Activated CD8-positive, alpha-beta T cell treated with anti-CD3 and anti-CD28 coated beads, Interleukin-2, amount 10 ng/mL, durations not matched to agents 7 days and 5 days (primary cell): ENCODE measurements at regions not wholly inside any gene's neighbourhood (a gene's known extent, or its start where the extent isn't known, plus 50 kb on each side); places are given as distances from the start of the nearest gene placed in this dataset.
"Not testable (repeated sequence)": the region's sequence is repeated elsewhere in the genome, so short reads cannot be mapped to it uniquely, and the experiment has no call there.

Experiments used
- ATAC-seq: fragments of 150-1000 bp; cut with Tn5 transposase; one replicate; pipeline ENCODE4 v1.10.0; 2021; ENCODE audit warnings: moderate library complexity
- CTCF ChIA-PET: fragments of 350-600 bp; sonication (Branson Sonifier 250); formaldehyde crosslinking; loops from one replicate; lab custom pipeline; 2021; ENCODE audit warnings: antibody characterized with exemption; lab: Charles Lee
- POLR2A ChIA-PET: fragments of 350-600 bp; sonication (Branson Sonifier 250); formaldehyde crosslinking; loops from one replicate; lab custom pipeline; 2021; ENCODE audit warnings: antibody characterized with exemption; lab: Charles Lee
- DNase-seq: peaks from one replicate; pipeline ENCODE4 v3.0.0-alpha.2; 2020
- H3K27ac Mint-ChIP-seq: one replicate; pipeline ENCODE4 v1.8.0; 2021; ENCODE audit warnings: mild to moderate bottlenecking, mixed read lengths
- H3K27me3 Mint-ChIP-seq: one replicate; pipeline ENCODE4 v1.8.0; 2021; ENCODE audit warnings: low read depth, mixed read lengths
- H3K36me3 Mint-ChIP-seq: one replicate; pipeline ENCODE4 v1.8.0; 2021; ENCODE audit warnings: low read depth, mixed read lengths
- H3K4me1 Mint-ChIP-seq: one replicate; pipeline ENCODE4 v1.8.0; 2021; ENCODE audit warnings: low read depth, mixed read lengths
- H3K4me3 Mint-ChIP-seq: one replicate; pipeline ENCODE4 v1.8.0; 2021; ENCODE audit warnings: mild to moderate bottlenecking, mixed read lengths
- H3K9me3 Mint-ChIP-seq: one replicate; pipeline ENCODE4 v1.8.0; 2022; ENCODE audit warnings: mixed read lengths; ENCODE audit not compliant: insufficient read depth

DNA sequence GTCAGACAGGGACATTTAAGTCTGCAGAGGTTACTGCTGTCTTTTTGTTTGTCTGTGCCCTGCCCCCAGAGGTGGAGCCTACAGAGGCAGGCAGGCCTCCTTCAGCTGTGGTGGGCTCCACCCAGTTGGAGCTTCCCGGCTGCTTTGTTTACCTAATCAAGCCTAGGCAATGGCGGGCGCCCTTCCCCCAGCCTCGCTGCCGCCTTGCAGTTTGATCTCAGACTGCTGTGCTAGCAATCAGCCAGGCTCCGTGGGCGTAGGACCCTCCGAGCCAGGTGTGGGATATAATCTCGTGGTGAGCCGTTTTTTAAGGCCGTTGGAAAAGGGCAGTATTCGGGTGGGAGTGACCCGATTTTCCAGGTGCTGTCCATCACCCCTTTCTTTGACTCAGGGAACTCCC lies 152.0 kb downstream of the SEM1 start:
- CTCF ChIA-PET, H3K36me3 Mint-ChIP-seq, ATAC-seq, H3K4me3 Mint-ChIP-seq, H3K9me3 Mint-ChIP-seq, DNase-seq, POLR2A ChIA-PET, H3K4me1 Mint-ChIP-seq, H3K27me3 Mint-ChIP-seq, H3K27ac Mint-ChIP-seq: not testable (repeated sequence)

DNA sequence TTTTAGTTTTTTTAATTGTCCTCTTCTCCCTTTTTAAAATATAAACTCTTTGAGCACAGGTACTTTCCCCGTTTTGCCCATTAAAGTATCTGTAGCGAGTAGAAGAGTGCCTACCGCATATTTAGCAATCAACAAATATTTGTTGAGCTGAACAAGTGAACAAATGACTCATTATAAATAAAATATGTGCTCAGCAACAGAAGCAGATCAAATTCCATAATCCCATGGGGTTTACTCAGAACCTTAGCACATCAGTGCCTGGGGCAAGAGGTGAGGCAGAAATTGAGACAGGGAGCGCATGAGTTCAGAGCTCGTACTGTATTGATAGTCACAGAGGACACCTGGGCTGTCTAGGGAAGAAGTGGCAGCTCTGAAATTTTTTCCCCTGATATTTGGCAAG lies 161.0 kb downstream of the SEM1 start:
- no peaks in the 10 kb centered on the region for H3K9me3 Mint-ChIP-seq
- DNase-seq = no peak
- H3K27ac Mint-ChIP-seq = no peak overlapping the region
- ChIA-PET CTCF (no interaction called here), POLR2A (interaction anchor here (0.7 kb wide), 1 partner anchor 414 kb away, joined by 3 read pairs; no protein-coding TSS in a partner anchor)
- H3K36me3 Mint-ChIP-seq = no peaks in the 10 kb centered on the region
- no peaks in the 10 kb centered on the region for H3K27me3 Mint-ChIP-seq
- no peaks in the 10 kb centered on the region for H3K4me1 Mint-ChIP-seq
- ATAC-seq = no peak
- H3K4me3 Mint-ChIP-seq = no peak overlapping the region

- H3K4me3 Mint-ChIP-seq = no peak overlapping the region
Observed at GRCh38 chr7:96547371-96547811, 162.3 kb downstream of the SEM1 start.

DNA sequence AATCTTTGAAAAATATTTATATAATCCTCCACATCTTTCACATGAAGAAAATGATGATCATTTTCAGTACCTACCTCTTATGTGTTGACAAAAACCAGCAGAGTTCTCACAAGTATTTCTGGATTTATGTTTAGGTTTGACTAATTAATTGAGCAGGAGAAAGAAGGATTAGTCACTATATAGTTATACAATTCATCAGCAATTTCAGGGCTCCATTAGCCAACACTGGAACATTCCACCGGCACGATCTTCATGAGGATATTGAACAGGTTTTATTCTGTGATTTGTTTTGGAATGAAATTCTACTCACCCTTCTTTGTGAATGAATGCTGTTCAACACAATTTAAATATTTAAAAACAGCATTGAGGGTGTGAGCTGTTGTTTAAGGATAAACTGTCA lies 163.2 kb downstream of the SEM1 start:
- no peaks in the 10 kb centered on the region for H3K27me3 Mint-ChIP-seq
- no peak overlapping the region for H3K4me3 Mint-ChIP-seq
- no peaks in the 10 kb centered on the region for H3K9me3 Mint-ChIP-seq
- CTCF ChIA-PET = no interaction called here
- DNase-seq (no peak), ATAC-seq (no peak)
- H3K27ac Mint-ChIP-seq = no peak overlapping the region
- POLR2A ChIA-PET = no interaction called here
- H3K4me1 Mint-ChIP-seq = no peaks in the 10 kb centered on the region
- no peaks in the 10 kb centered on the region for H3K36me3 Mint-ChIP-seq

More at GRCh38 chr7:96547371-96547811, 162.3 kb downstream of the SEM1 start:
- no peaks in the 10 kb centered on the region for H3K4me1 Mint-ChIP-seq
- DNase-seq = no peak
- H3K27ac Mint-ChIP-seq = no peak overlapping the region
- H3K9me3 Mint-ChIP-seq = no peaks in the 10 kb centered on the region
- ChIA-PET CTCF (no interaction called here), POLR2A (no interaction called here)
- no peaks in the 10 kb centered on the region for H3K27me3 Mint-ChIP-seq
- ATAC-seq = no peak
- H3K36me3 Mint-ChIP-seq = no peaks in the 10 kb centered on the region

DNA sequence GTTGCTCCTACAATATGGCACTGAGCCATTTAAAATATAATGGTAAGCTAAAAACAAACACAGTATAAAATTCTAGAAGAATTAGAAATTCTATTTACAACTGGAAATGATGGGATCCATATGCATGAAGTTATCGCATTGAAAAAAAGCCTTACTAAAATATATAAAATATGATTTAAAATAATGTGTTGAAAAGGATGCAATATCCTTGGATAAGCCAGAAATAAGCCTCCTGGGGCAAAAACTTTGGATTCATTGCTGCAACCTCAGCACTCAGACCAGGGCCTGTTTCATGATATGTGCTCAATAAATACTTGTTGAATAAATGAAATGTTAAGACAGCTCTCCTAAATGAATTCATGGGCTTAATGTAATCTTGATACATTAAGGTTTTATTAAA lies 170.2 kb downstream of the SEM1 start:
- ATAC-seq (no peak), DNase-seq (no peak)
- ChIA-PET POLR2A (no interaction called here), CTCF (no interaction called here)
- no peaks in the 10 kb centered on the region for H3K36me3 Mint-ChIP-seq
- no peak overlapping the region for H3K27ac Mint-ChIP-seq
- H3K4me1 Mint-ChIP-seq = no peaks in the 10 kb centered on the region
- H3K27me3 Mint-ChIP-seq = peaks cover 5% of the 10 kb centered on the region
- H3K4me3 Mint-ChIP-seq = no peak overlapping the region
- H3K9me3 Mint-ChIP-seq = no peaks in the 10 kb centered on the region

DNA sequence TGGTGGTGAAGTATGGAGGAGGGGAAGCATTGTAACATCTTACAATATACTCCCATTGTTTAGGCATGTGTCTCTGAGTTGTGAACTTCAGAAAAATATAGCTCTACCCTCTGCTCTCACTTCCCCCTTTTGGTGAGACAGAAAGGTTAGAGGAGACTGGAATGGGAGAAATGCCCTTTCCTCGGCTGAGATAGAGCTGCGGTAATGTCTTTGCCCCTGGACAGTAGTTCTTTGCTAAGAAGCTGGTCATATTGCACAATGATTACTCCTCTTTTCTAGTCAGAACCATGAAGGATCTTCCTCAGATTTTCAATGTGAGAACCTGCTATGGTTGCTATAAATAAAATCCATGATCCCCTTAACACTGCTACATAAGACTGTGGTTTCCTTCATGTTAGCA lies 171.0 kb downstream of the SEM1 start:
- ChIA-PET CTCF (no interaction called here), POLR2A (no interaction called here)
- Mint-ChIP-seq H3K36me3 (no peaks in the 10 kb centered on the region), H3K27ac (no peak overlapping the region), H3K4me1 (no peaks in the 10 kb centered on the region), H3K9me3 (no peaks in the 10 kb centered on the region), H3K27me3 (peaks cover 9% of the 10 kb centered on the region), H3K4me3 (no peak overlapping the region)
- ATAC-seq (no peak), DNase-seq (no peak)

DNA sequence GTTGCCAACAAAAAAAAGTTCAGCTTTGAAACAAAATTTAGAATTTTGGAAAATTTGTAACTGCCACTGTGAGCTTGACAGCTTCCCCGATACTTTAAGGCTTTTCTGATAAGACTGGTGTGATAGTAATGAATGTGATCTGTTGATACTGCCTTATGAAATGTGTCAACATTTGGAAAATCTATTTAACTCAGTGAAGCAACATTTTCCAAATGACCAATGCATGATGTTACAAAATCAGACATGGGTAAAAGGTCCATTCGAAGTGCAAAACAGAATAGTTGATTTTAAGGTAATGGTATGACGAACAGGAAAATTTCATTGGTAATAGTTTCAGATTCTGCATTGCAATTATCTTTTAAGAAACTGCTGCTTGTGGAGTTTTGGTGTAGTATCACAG lies 175.4 kb downstream of the SEM1 start:
- Mint-ChIP-seq H3K9me3 (no peaks in the 10 kb centered on the region), H3K27me3 (peaks cover 21% of the 10 kb centered on the region), H3K27ac (no peak overlapping the region), H3K4me1 (no peaks in the 10 kb centered on the region), H3K36me3 (no peaks in the 10 kb centered on the region), H3K4me3 (no peak overlapping the region)
- no peak for DNase-seq
- ChIA-PET POLR2A (no interaction called here), CTCF (no interaction called here)
- ATAC-seq = no peak

GRCh38 chr7:96532428-96532935 lies 177.2 kb downstream of the SEM1 start:
- ATAC-seq (no peak), DNase-seq (no peak)
- Mint-ChIP-seq H3K27me3 (peaks cover 18% of the 10 kb centered on the region), H3K9me3 (no peaks in the 10 kb centered on the region), H3K4me1 (no peaks in the 10 kb centered on the region), H3K27ac (no peak overlapping the region), H3K4me3 (no peak overlapping the region), H3K36me3 (no peaks in the 10 kb centered on the region)
- ChIA-PET CTCF (interaction anchor here (0.9 kb wide), 1 partner anchor 32 kb away, joined by 3 read pairs; no protein-coding TSS in a partner anchor), POLR2A (no interaction called here)

- Mint-ChIP-seq H3K27ac (no peak overlapping the region), H3K27me3 (peaks cover 16% of the 10 kb centered on the region), H3K4me3 (no peak overlapping the region), H3K36me3 (no peaks in the 10 kb centered on the region), H3K4me1 (no peaks in the 10 kb centered on the region), H3K9me3 (no peaks in the 10 kb centered on the region)
- ChIA-PET POLR2A (no interaction called here), CTCF (no interaction called here)
- ATAC-seq (no peak), DNase-seq (no peak)
Observed at GRCh38 chr7:96531331-96531730, 178.3 kb downstream of the SEM1 start.

DNA sequence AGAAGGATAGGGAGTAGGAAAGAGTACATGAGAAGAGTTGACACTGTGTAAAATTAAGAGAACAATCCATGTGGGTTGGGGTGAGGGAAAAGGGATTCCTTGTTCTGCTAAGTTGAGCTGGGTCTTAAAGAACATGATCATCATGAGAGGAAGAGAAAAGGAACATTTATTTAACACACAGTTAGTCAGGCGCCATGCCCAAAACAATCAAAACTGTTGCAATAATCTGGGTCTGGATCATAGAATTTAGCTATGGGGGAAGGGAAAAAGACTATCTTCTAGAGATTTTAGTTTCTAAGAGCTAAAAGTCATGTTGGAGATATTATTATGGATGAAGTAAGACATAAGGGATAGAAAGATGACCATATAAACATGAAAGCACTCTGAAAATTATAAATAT lies 178.9 kb downstream of the SEM1 start:
- H3K4me3 Mint-ChIP-seq = no peak overlapping the region
- no peak for ATAC-seq
- peaks cover 16% of the 10 kb centered on the region for H3K27me3 Mint-ChIP-seq
- H3K9me3 Mint-ChIP-seq = no peaks in the 10 kb centered on the region
- no peak for DNase-seq
- ChIA-PET POLR2A (no interaction called here), CTCF (no interaction called here)
- H3K27ac Mint-ChIP-seq = no peak overlapping the region
- H3K36me3 Mint-ChIP-seq = no peaks in the 10 kb centered on the region
- H3K4me1 Mint-ChIP-seq = no peaks in the 10 kb centered on the region

DNA sequence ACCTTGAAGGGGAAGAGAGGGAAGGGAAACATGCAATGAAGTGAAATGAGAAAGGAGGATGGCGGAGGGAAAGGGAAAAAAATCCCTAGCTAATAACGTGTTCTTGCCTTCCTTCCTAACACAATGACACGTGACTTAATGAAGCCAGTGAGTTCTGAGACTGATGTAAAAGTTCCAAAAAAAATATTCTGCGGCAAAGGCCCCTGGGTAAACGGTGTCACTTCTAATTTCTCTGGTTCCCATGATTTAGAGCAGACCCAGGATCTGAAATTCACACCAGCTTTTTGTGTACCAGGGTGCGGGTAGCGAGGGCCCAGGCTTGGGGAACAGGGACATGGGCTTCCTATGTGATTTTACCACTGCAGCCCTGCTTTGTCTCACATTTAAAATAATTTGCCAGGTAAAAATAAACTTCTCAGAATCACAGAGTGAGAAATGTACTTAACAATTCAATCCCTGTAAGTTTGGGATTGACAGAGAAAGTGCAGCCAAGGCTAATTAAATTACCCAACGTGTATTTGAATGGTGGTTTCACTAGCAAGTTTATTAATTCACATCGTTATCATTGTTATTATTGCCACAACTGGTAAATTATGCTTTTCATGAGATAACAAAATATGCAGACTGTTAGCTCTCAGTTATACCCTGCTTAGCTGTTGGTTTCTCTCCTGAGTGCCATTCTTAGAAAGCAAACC lies 182.4 kb downstream of the SEM1 start:
- ChIA-PET CTCF (no interaction called here), POLR2A (no interaction called here)
- Mint-ChIP-seq H3K4me1 (no peaks in the 10 kb centered on the region), H3K4me3 (no peak overlapping the region), H3K27ac (no peak overlapping the region), H3K9me3 (no peaks in the 10 kb centered on the region), H3K27me3 (peaks cover 18% of the 10 kb centered on the region), H3K36me3 (no peaks in the 10 kb centered on the region)
- ATAC-seq (no peak), DNase-seq (no peak)

- Mint-ChIP-seq H3K27ac (no peak overlapping the region), H3K36me3 (no peaks in the 10 kb centered on the region), H3K4me3 (no peak overlapping the region), H3K27me3 (peaks cover 18% of the 10 kb centered on the region), H3K4me1 (no peaks in the 10 kb centered on the region), H3K9me3 (no peaks in the 10 kb centered on the region)
- DNase-seq (no peak), ATAC-seq (no peak)
- POLR2A ChIA-PET = no interaction called here
- CTCF ChIA-PET = no interaction called here
Observed at GRCh38 chr7:96526496-96526895, 183.2 kb downstream of the SEM1 start.
